A673 (cell line): ENCODE measurements at regions not wholly inside any gene's neighbourhood (a gene's known extent, or its start where the extent isn't known, plus 50 kb on each side); places are given as distances from the start of the nearest gene placed in this dataset.

Experiments
- BruUV-seq: library from RNA; stranded (reverse); fragments of 400-500 nt; replicated peaks from 2 replicates; lab custom pipeline; 2021; lab: Mats Ljungman, UMichigan
- CTCF ChIA-PET: fragments of 300-600 bp; sonication (Branson Sonifier 250); formaldehyde crosslinking; loops from one replicate; lab custom pipeline; 2022; ENCODE audit warnings: antibody characterized with exemption; lab: Charles Lee
- POLR2A ChIA-PET: fragments of 300-600 bp; sonication (Branson Sonifier 250); formaldehyde crosslinking; loops from one replicate; lab custom pipeline; 2022; ENCODE audit warnings: antibody characterized with exemption; ENCODE audit not compliant: low non-redundant PET; lab: Charles Lee
- DNase-seq: peaks from one replicate; pipeline ENCODE4 v3.0.0-alpha.2; 2015; ENCODE audit warnings: low spot score
- H3K27ac ChIP-seq: fragments of 200-600 bp; sonication (generic); 2 replicates; pipeline ENCODE4 v1.5.1; 2016; ENCODE audit warnings: mixed run types, low read depth, mild to moderate bottlenecking, mixed read lengths, antibody characterized with exemption, low read length; ENCODE audit not compliant: poor library complexity, severe bottlenecking
- H3K27me3 ChIP-seq: fragments of 200-600 bp; sonication (generic); replicated peaks from 2 replicates; pipeline ENCODE4 v1.6.1; 2017; ENCODE audit warnings: mixed run types, low read depth, mild to moderate bottlenecking, mixed read lengths, antibody characterized with exemption, low read length; ENCODE audit not compliant: insufficient read depth, poor library complexity
- H3K36me3 ChIP-seq: fragments of 200-600 bp; sonication (generic); 2 replicates; pipeline ENCODE4 v1.6.1; 2016; ENCODE audit warnings: mixed run types, mild to moderate bottlenecking, mixed read lengths, antibody characterized with exemption, low read length; ENCODE audit not compliant: insufficient read depth, poor library complexity, severe bottlenecking
- H3K4me1 ChIP-seq: fragments of 200-600 bp; sonication (generic); 2 replicates; pipeline ENCODE4 v1.6.1; 2017; ENCODE audit warnings: mixed run types, mild to moderate bottlenecking, mixed read lengths, antibody characterized with exemption, low read length; ENCODE audit not compliant: insufficient read depth, poor library complexity, severe bottlenecking
- H3K4me3 ChIP-seq: fragments of 200-600 bp; sonication (generic); 2 replicates; pipeline ENCODE4 v1.5.1; 2016; ENCODE audit warnings: low read depth, mixed run types, mild to moderate bottlenecking, mixed read lengths, low read length; ENCODE audit not compliant: poor library complexity, severe bottlenecking
- H3K9me3 ChIP-seq: fragments of 200-600 bp; sonication (generic); 2 replicates; pipeline ENCODE4 v1.6.1; 2016; ENCODE audit warnings: mixed run types, low read depth, mild to moderate bottlenecking, mixed read lengths, antibody characterized with exemption, low read length; ENCODE audit not compliant: poor library complexity, severe bottlenecking
- EZH2 ChIP-seq: fragments of 200-600 bp; sonication (generic); IDR thresholded peaks from 2 replicates; pipeline ENCODE4 v1.6.1; 2017; ENCODE audit warnings: borderline replicate concordance, low read depth, mild to moderate bottlenecking, mixed read lengths, antibody characterized with exemption, low read length; ENCODE audit not compliant: poor library complexity, severe bottlenecking
- intact Hi-C: fragments of 100-400 bp; cut with micrococcal nuclease; formaldehyde crosslinking; loops from one replicate; pipeline ENCODE4 v1.10.0; 2022; ENCODE audit not compliant: unreplicated experiment
- TF ChIP-seq, protein P1 (sequence below): fragments of 300-800, 200-600 bp; sonication (generic); conservative IDR thresholded peaks from 2 replicates; pipeline ENCODE4 v1.5.1; 2017; ENCODE audit warnings: low read depth, mild to moderate bottlenecking, antibody characterized with exemption, low read length, moderate library complexity, mixed read lengths

DNA sequence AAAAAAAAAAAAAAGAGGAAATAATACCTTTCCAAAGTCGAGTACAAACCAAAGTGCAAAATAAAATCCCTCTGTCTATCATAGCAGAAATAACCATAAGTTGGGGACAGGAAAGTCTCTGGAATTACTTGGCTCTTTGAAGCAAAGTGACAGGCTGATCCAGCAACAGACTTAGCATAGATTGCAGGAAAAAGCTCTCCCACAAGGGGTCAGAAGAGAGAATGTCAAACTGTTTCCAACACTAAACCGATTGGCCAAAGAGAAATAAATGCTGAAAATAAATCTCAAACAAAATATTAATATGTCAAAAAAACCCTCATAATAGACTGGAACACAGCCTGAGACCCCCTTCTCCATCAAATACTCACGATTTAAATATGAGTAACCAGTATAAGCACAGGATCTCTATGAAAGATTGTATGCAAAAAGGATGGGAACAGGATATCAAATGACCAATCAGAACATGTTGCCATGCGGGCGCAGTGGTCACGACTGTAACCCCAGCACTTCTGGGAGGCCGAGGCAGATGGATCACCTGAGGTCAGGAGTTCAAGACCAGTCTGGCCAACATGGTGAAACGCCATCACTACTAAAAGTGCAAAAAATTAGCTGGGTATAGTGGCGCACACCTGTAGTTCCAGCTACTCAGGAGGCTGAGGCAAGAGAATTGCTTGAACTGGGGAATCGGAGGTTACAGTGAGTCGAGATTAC, 1000.7 kb upstream of the LRRN3 start:
- Histone ChIP-seq H3K36me3 (no peaks in the 10 kb centered on the region), H3K9me3 (no peaks in the 10 kb centered on the region), H3K27me3 (no peaks in the 10 kb centered on the region), H3K4me3 (no peak overlapping the region), H3K4me1 (no peaks in the 10 kb centered on the region), H3K27ac (no peak overlapping the region)
- intact Hi-C loops: no loop called here
- ChIA-PET CTCF (interaction anchor here (0.6 kb wide), 1 partner anchor 352 kb away, joined by 3 read pairs; no protein-coding TSS in a partner anchor), POLR2A (no interaction called here)
- DNase-seq: peak; percentile 32
- TF ChIP-seq, protein P1, sequence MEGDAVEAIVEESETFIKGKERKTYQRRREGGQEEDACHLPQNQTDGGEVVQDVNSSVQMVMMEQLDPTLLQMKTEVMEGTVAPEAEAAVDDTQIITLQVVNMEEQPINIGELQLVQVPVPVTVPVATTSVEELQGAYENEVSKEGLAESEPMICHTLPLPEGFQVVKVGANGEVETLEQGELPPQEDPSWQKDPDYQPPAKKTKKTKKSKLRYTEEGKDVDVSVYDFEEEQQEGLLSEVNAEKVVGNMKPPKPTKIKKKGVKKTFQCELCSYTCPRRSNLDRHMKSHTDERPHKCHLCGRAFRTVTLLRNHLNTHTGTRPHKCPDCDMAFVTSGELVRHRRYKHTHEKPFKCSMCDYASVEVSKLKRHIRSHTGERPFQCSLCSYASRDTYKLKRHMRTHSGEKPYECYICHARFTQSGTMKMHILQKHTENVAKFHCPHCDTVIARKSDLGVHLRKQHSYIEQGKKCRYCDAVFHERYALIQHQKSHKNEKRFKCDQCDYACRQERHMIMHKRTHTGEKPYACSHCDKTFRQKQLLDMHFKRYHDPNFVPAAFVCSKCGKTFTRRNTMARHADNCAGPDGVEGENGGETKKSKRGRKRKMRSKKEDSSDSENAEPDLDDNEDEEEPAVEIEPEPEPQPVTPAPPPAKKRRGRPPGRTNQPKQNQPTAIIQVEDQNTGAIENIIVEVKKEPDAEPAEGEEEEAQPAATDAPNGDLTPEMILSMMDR: peak; percentile 60
- TF ChIP-seq EZH2: no peak
- BruUV-seq: no TSS peak

DNA sequence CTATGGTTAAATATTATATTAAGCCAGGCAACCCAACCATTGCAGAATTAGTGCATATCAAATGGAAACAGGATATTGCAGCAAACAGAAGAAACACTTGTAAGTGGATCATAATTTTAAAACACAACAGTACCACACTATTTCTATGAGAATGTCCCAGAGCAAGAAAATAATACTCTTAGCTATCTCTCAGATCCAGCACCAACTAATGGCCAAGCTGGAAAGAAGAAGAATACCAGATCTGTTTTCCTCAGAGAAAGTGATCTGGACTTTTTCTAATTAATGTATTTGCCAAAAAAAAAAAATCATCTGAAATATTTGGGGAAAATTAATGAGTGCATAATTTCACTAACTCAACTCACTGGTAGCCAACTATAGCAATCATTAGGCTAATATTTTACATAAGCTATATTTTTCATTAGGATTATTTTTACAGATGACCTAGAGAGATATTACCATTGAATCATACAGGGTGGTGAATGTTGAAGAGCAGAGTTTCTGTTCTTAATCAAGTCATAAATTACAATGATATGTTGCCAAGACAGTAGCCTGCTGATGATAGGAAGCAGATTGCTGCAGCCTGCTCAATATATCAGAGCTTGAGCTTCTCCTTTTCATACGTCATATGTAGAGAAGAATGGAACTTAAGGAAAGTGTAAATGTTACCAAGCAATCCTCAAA, 995.4 kb upstream of the LRRN3 start:
- POLR2A ChIA-PET: no interaction called here
- BruUV-seq: no TSS peak
- Histone ChIP-seq H3K4me1 (no peaks in the 10 kb centered on the region), H3K27me3 (no peaks in the 10 kb centered on the region), H3K4me3 (no peak overlapping the region), H3K36me3 (no peaks in the 10 kb centered on the region), H3K9me3 (no peaks in the 10 kb centered on the region), H3K27ac (no peak overlapping the region)
- intact Hi-C loops: no loop called here
- TF ChIP-seq, protein P1: no peak
- no peak for TF ChIP-seq EZH2
- DNase-seq: no peak
- CTCF ChIA-PET: no interaction called here

DNA sequence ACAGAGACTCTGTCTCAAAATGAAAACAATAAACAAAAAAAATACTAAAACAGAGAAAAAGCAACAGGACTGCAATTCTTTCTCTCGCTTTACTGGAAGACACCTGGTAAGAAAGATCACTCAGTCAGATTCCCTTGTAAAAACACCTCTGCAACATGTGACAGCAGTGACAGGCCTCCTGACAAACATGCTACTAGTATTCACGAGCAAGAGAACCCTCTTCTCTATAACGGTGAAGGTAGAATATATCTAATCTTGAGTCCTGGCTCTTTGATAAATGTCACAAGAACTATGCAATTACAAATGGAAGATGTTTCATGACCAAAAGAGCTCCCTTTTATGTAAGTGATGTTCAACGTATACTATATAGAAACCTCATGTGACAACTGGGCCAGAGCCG, 986.7 kb upstream of the LRRN3 start:
- Histone ChIP-seq H3K27ac (no peak overlapping the region), H3K27me3 (no peaks in the 10 kb centered on the region), H3K9me3 (no peaks in the 10 kb centered on the region), H3K4me1 (no peaks in the 10 kb centered on the region), H3K36me3 (no peaks in the 10 kb centered on the region), H3K4me3 (no peak overlapping the region)
- ChIA-PET CTCF (no interaction called here), POLR2A (no interaction called here)
- BruUV-seq: no TSS peak
- TF ChIP-seq EZH2: no peak
- no peak for DNase-seq
- intact Hi-C loops: no loop called here

DNA sequence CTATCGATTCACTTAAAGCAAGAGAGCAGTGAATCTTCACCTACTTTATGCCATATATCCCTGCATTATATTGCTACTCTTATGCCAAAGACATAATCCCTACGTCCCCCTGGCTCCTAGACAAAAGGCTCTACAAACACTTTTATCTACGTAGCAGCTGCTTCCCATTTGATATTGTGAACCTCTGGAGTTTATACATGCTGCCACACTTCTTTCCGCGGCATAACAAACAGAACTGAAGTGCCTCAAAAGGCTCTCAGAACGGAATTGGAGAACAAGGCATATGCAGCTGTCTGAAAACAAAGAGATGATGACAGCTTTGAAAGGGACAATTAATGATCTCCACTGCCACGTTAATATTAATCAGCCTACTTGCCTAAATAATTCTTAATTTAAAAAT, 985.6 kb upstream of the LRRN3 start:
- intact Hi-C loops: no loop called here
- Histone ChIP-seq H3K4me1 (no peaks in the 10 kb centered on the region), H3K27ac (no peak overlapping the region), H3K9me3 (no peaks in the 10 kb centered on the region), H3K27me3 (no peaks in the 10 kb centered on the region), H3K4me3 (no peak overlapping the region), H3K36me3 (no peaks in the 10 kb centered on the region)
- no TSS peak for BruUV-seq
- CTCF ChIA-PET: no interaction called here
- TF ChIP-seq, protein P1: no peak
- TF ChIP-seq EZH2: no peak
- POLR2A ChIA-PET: no interaction called here
- DNase-seq: no peak
